ENCODE measurements at regions not wholly inside any gene's neighbourhood (a gene's known extent, or its start where the extent isn't known, plus 50 kb on each side); places are given as distances from the start of the nearest gene placed in this dataset.

DNA sequence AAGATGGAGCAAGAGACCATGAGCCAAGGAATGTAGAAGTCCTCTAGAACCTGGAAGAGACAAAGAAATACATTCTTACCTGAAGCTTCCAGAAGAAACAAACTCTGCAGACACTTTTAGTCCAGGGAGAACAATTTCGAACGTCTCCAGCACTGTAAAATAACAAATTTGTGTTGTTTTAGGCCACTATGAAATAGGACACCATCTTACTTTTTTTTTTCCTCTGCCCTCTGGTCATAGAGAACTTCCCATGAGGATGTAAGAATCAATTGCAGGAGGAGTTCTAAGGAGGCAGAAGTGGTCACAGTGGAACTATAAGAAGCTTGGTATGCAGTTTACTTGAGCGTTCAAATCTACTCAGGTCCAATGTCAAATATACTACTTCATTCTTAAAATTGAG is 1295.9 kb downstream of the ZPLD1 start:
- Histone ChIP-seq H3K4me3 (no peak overlapping the region), H3K27ac (no peak overlapping the region), H3K36me3 (ENCODE audit: insufficient read depth in 1 of 2, low read depth in 1 of 2) (no peaks in the 10 kb centered on the region), H3K27me3 (ENCODE audit: insufficient read depth in 3 of 3, low read length in 2 of 3) (no peaks in the 10 kb centered on the region), H3K4me1 (no peaks in the 10 kb centered on the region), H3K9me3 (no peaks in the 10 kb centered on the region)
- DNase-seq, result no peak
- TF ChIP-seq, protein P1, sequence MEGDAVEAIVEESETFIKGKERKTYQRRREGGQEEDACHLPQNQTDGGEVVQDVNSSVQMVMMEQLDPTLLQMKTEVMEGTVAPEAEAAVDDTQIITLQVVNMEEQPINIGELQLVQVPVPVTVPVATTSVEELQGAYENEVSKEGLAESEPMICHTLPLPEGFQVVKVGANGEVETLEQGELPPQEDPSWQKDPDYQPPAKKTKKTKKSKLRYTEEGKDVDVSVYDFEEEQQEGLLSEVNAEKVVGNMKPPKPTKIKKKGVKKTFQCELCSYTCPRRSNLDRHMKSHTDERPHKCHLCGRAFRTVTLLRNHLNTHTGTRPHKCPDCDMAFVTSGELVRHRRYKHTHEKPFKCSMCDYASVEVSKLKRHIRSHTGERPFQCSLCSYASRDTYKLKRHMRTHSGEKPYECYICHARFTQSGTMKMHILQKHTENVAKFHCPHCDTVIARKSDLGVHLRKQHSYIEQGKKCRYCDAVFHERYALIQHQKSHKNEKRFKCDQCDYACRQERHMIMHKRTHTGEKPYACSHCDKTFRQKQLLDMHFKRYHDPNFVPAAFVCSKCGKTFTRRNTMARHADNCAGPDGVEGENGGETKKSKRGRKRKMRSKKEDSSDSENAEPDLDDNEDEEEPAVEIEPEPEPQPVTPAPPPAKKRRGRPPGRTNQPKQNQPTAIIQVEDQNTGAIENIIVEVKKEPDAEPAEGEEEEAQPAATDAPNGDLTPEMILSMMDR (IDR thresholded peaks at IDR 0.05), result no peak
- intact Hi-C loops (cut with DNase I), result no loop called here
- 52 to 58% (median 55%) methylated on average over 3 of the region's 3 CpGs for WGBS, 3 donors
- ATAC-seq, result no peak

DNA sequence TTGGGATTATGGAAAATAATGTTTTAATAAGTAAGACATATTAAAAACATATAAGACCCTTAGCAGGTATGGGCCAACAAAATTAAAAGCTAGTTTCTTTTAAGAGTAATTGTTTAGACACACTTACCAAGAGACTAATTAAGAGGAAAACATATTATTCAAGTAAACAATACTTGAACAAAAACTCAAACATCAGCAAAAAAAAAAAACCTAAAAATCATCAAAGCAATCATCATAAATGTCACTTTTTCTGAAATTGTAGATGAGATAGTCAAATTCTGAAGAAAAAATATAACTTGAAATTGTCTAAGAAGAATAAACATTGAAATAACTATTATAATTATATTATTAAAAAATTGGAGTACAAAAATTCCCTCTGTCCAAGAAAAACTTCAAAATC is 1318.2 kb downstream of the ZPLD1 start:
- no peak for ATAC-seq
- Histone ChIP-seq H3K4me3 (no peak overlapping the region), H3K27me3 (ENCODE audit: insufficient read depth in 3 of 3, low read length in 2 of 3) (no peaks in the 10 kb centered on the region), H3K4me1 (no peaks in the 10 kb centered on the region), H3K9me3 (no peaks in the 10 kb centered on the region), H3K27ac (no peak overlapping the region), H3K36me3 (ENCODE audit: insufficient read depth in 1 of 2, low read depth in 1 of 2) (no peaks in the 10 kb centered on the region)
- TF ChIP-seq, protein P1 (IDR thresholded peaks at IDR 0.05), result no peak
- intact Hi-C loops (cut with DNase I), result no loop called here
- no peak for DNase-seq

DNA sequence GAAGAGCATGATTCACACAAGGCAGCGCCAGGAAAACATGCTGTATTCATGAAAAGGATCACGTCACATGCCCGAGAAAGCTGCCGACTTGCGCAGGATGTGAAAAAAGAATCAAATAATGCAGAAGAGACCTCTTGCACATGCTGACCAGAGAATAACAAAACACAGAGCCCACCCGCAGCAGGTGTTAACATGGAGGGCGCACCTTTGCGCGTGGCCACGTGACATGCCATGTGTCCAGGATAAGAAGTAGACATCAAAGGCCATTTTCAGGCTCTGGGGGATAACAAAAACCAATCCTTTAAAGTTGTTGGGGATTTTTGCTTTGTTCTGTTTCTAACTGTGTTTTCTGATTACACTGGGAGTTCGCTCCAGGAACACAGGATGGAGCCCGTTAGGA is 1332.8 kb downstream of the ZPLD1 start:
- Histone ChIP-seq H3K36me3 (ENCODE audit: insufficient read depth in 1 of 2, low read depth in 1 of 2) (no peaks in the 10 kb centered on the region), H3K27ac (no peak overlapping the region), H3K27me3 (ENCODE audit: insufficient read depth in 3 of 3, low read length in 2 of 3) (no peaks in the 10 kb centered on the region), H3K4me1 (no peaks in the 10 kb centered on the region), H3K4me3 (no peak overlapping the region), H3K9me3 (peaks cover 20% of the 10 kb centered on the region)
- DNase-seq, result no peak
- no peak for ATAC-seq
- 92 to 95% (median 93%) methylated on average over 12 of the region's 12 CpGs for WGBS, 3 donors
- intact Hi-C loops (cut with DNase I), result no loop called here
- TF ChIP-seq, protein P1 (IDR thresholded peaks at IDR 0.05), result no peak

DNA sequence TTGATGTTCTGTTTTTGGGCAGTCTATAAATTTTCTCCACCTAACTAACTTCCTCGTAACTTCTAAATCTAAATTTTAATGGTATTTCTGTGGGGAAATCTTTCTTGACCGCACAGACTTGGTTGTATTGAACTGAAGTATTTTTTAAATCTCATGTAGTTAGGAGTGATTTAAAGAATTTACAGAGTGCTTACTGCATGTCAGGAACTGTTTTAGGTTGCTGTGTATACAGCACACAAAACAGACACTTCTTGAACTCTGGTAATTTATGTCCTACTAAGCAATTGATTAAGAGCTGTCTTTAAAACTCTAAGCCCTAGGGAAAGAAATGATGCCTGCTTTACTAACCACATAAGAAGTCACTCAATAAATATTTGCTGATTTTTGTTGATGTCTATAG is 1350.2 kb downstream of the ZPLD1 start:
- intact Hi-C loops (cut with DNase I), result no loop called here
- Histone ChIP-seq H3K9me3 (no peaks in the 10 kb centered on the region), H3K27me3 (ENCODE audit: insufficient read depth in 3 of 3, low read length in 2 of 3) (no peaks in the 10 kb centered on the region), H3K4me1 (no peaks in the 10 kb centered on the region), H3K36me3 (ENCODE audit: insufficient read depth in 1 of 2, low read depth in 1 of 2) (no peaks in the 10 kb centered on the region), H3K4me3 (no peak overlapping the region), H3K27ac (peak overlapping the region; percentile 65)
- TF ChIP-seq, protein P1 (IDR thresholded peaks at IDR 0.05), result no peak
- DNase-seq, result no peak
- WGBS, 3 donors, result 59 to 68% (median 62%) methylated on average over 2 of the region's 2 CpGs
- ATAC-seq, result no peak

- H3K36me3 ChIP-seq (ENCODE audit: insufficient read depth in 1 of 2, low read depth in 1 of 2), result no peaks in the 10 kb centered on the region
- peak in 3 of 4 donors; percentile 15 to 50 (median 33) for ATAC-seq
- no peak overlapping the region for H3K4me3 ChIP-seq
- DNase-seq, result no peak
- TF ChIP-seq, protein P1 (IDR thresholded peaks at IDR 0.05), result no peak
- no peaks in the 10 kb centered on the region for H3K4me1 ChIP-seq
- intact Hi-C loops (cut with DNase I), result no loop called here
- no peaks in the 10 kb centered on the region for H3K27me3 ChIP-seq (ENCODE audit: insufficient read depth in 3 of 3, low read length in 2 of 3)
- WGBS, 3 donors, result 56 to 70% (median 60%) methylated on average over 1 of the region's 1 CpG
- H3K27ac ChIP-seq, result peak overlapping the region; percentile 65
- no peaks in the 10 kb centered on the region for H3K9me3 ChIP-seq
Measured at GRCh38 chr3:103785537-103785936, 1350.7 kb downstream of the ZPLD1 start.

Measured in psoas muscle (tissue), 7 donors.